ENCODE measurements at regions not wholly inside any gene's neighbourhood (a gene's known extent, or its start where the extent isn't known, plus 50 kb on each side); places are given as distances from the start of the nearest gene placed in this dataset.

GRCh38 chr18:39365836-39366485, 1800.4 kb upstream of the CELF4 start (continued):
- TF ChIP-seq ZNF462 (CRISPR knock-in tag; IDR thresholded peaks at IDR 0.05) = no peak

GRCh38 chr18:39360072-39360471, 1794.5 kb upstream of the CELF4 start:
- H3K9me3 Mint-ChIP-seq = peaks cover 5% of the 10 kb centered on the region; the same call in 1 of the 3 replicates
- Histone ChIP-seq H3K27me3 (ENCODE audit: insufficient read depth) (no peaks in the 10 kb centered on the region), H3K27ac (ENCODE audit: low read depth) (peak overlapping the region; percentile 76; the same call in 1 of the 2 replicates), H2AFZ (no peak overlapping the region), H3K4me1 (ENCODE audit: insufficient read depth) (peaks cover 12% of the 10 kb centered on the region; the same call in 1 of the 2 replicates), H4K20me1 (replicated peaks; ENCODE audit: insufficient read depth) (no peaks in the 10 kb centered on the region), H3K4me2 (peak overlapping the region; percentile 4; the same call in 1 of the 2 replicates), H3K9me2 (ENCODE audit: insufficient read depth) (peaks cover 5% of the 10 kb centered on the region; the same call in 1 of the 2 replicates), H3K79me2 (replicated peaks; ENCODE audit: insufficient read depth) (no peaks in the 10 kb centered on the region), H3F3A (replicated peaks; ENCODE audit: low read depth) (no peaks in the 10 kb centered on the region), H3K36me3 (ENCODE audit: insufficient read depth) (no peaks in the 10 kb centered on the region), H3K4me3 (no peak overlapping the region)
- H3K27ac Mint-ChIP-seq = peak overlapping the region; percentile 88
- no peaks in the 10 kb centered on the region for H3K36me3 Mint-ChIP-seq (ENCODE audit: low read depth)
- peaks cover 12% of the 10 kb centered on the region for H3K4me1 Mint-ChIP-seq
- ATAC-seq (peak; percentile 56), DNase-seq (ENCODE audit: low spot score) (peak; percentile 28)
- H3K4me3 Mint-ChIP-seq = no peak overlapping the region
- peaks cover 2% of the 10 kb centered on the region for H3K27me3 Mint-ChIP-seq (ENCODE audit: insufficient read depth, low read depth, poor library complexity)
- TF ChIP-seq EZH2phosphoT487 (IDR thresholded peaks at IDR 0.05; ENCODE audit: unreplicated experiment) (no peak), NANOG (IDR thresholded peaks at IDR 0.05; ENCODE audit: borderline replicate concordance) (0 out of 2 replicates have a peak, but pooled peaks have one; percentile 29), ZNF462 (CRISPR knock-in tag; IDR thresholded peaks at IDR 0.05) (no peak), REST (IDR thresholded peaks at IDR 0.05; ENCODE audit: unreplicated experiment) (no peak)

Measured in GM23338 (cell line).